Hepatocyte (in vitro differentiated cells): ENCODE measurements at regions not wholly inside any gene's neighbourhood (a gene's known extent, or its start where the extent isn't known, plus 50 kb on each side); places are given as distances from the start of the nearest gene placed in this dataset.
"Not testable (repeated sequence)": the region's sequence is repeated elsewhere in the genome, so short reads cannot be mapped to it uniquely, and the experiment has no call there.

Experiments used
- DNase-seq: peaks from one replicate; pipeline ENCODE4 v3.0.0-alpha.2; 2016; ENCODE audit warnings: low spot score
- H2AFZ ChIP-seq: fragments of 200-600 bp; sonication (generic); 2 replicates; pipeline ENCODE4 v1.6.0; 2016; ENCODE audit warnings: antibody characterized with exemption, mild to moderate bottlenecking
- H3K27ac ChIP-seq: fragments of 200-600 bp; sonication (generic); 2 replicates; pipeline ENCODE4 v1.5.1; 2016; ENCODE audit warnings: mild to moderate bottlenecking
- H3K27me3 ChIP-seq: fragments of 200-600 bp; sonication (generic); 2 replicates; pipeline ENCODE4 v1.6.1; 2016
- H3K36me3 ChIP-seq: fragments of 200-600 bp; sonication (generic); replicated peaks from 2 replicates; pipeline ENCODE4 v1.5.1; 2016; ENCODE audit warnings: low read depth; ENCODE audit not compliant: insufficient read depth
- H3K4me1 ChIP-seq: fragments of 200-600 bp; sonication (generic); 2 replicates; pipeline ENCODE4 v1.5.1; 2016; ENCODE audit warnings: mild to moderate bottlenecking, moderate library complexity; ENCODE audit not compliant: insufficient read depth
- H3K4me2 ChIP-seq: fragments of 200-600 bp; sonication (generic); 2 replicates; pipeline ENCODE4 v1.6.0; 2016
- H3K4me3 ChIP-seq: fragments of 200-600 bp; sonication (generic); 2 replicates; pipeline ENCODE4 v1.5.1; 2016; ENCODE audit warnings: mild to moderate bottlenecking
- H3K79me2 ChIP-seq: fragments of 200-600 bp; sonication (generic); 2 replicates; pipeline ENCODE4 v1.6.0; 2017; ENCODE audit warnings: mild to moderate bottlenecking
- H3K9me2 ChIP-seq: fragments of 200-600 bp; sonication (generic); replicated peaks from 2 replicates; pipeline ENCODE4 v1.6.0; 2017; ENCODE audit warnings: mild to moderate bottlenecking; ENCODE audit not compliant: insufficient read depth
- H3K9me3 ChIP-seq: fragments of 200-600 bp; sonication (generic); 2 replicates; pipeline ENCODE4 v1.5.1; 2016; ENCODE audit warnings: low read depth, mild to moderate bottlenecking
- H4K20me1 ChIP-seq: fragments of 200-600 bp; sonication (generic); 2 replicates; pipeline ENCODE4 v1.6.0; 2016; ENCODE audit warnings: mild to moderate bottlenecking; ENCODE audit not compliant: insufficient read depth, poor library complexity, severe bottlenecking
- EZH2 ChIP-seq: fragments of 200-600 bp; sonication (generic); IDR thresholded peaks from 2 replicates; pipeline ENCODE4 v1.6.1; 2016; ENCODE audit warnings: antibody characterized with exemption, mild to moderate bottlenecking, borderline replicate concordance
- EZH2phosphoT487 ChIP-seq: fragments of 200-600 bp; sonication (generic); IDR thresholded peaks from one replicate; pipeline ENCODE4 v1.6.1; 2018; ENCODE audit warnings: antibody characterized with exemption, mild to moderate bottlenecking, low read depth, moderate library complexity; ENCODE audit not compliant: unreplicated experiment, severe bottlenecking
- WGBS: methylation state at CpG from one replicate; pipeline ENCODE4 v1.1.6; 2016; ENCODE audit warnings: low lambda C conversion rate; ENCODE audit errors: missing lambda C conversion rate; 5-methylcytosine and 5-hydroxymethylcytosine counted together
- TF ChIP-seq, protein P1 (sequence below): fragments of 200-600 bp; sonication (generic); IDR thresholded peaks from 2 replicates; pipeline ENCODE4 v1.5.1; 2016; ENCODE audit warnings: antibody characterized with exemption, mild to moderate bottlenecking; ENCODE audit not compliant: poor library complexity

DNA sequence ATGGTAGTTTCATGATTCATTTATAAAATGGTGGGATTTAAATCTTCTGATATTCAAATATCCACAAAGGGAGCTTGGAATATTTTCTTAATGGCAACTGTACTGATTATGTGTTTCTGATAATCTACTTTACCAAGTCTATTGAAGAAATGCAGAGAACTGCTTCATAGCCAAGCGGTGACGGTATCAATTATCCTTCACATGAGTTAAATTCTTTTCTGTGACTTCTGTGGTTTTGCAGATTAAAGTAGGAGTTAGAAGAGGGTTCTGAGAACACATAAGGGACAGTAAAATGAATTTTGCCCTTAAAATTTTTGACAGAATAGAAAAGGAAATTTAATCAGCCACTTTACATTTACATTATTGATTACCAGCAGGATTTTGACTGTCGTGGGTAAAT is 563.2 kb downstream of the GBE1 start:
- Histone ChIP-seq H3K4me2 (no peak overlapping the region), H3K4me1 (no peaks in the 10 kb centered on the region), H3K4me3 (no peak overlapping the region), H3K9me3 (no peaks in the 10 kb centered on the region), H2AFZ (no peak overlapping the region), H3K27ac (no peak overlapping the region), H3K9me2 (no peaks in the 10 kb centered on the region), H3K36me3 (no peaks in the 10 kb centered on the region), H4K20me1 (no peaks in the 10 kb centered on the region), H3K27me3 (no peaks in the 10 kb centered on the region), H3K79me2 (no peaks in the 10 kb centered on the region)
- WGBS: 76% methylated on average over 3 of the region's 3 CpGs
- TF ChIP-seq EZH2phosphoT487 (no peak), EZH2 (no peak)
- TF ChIP-seq, protein P1, sequence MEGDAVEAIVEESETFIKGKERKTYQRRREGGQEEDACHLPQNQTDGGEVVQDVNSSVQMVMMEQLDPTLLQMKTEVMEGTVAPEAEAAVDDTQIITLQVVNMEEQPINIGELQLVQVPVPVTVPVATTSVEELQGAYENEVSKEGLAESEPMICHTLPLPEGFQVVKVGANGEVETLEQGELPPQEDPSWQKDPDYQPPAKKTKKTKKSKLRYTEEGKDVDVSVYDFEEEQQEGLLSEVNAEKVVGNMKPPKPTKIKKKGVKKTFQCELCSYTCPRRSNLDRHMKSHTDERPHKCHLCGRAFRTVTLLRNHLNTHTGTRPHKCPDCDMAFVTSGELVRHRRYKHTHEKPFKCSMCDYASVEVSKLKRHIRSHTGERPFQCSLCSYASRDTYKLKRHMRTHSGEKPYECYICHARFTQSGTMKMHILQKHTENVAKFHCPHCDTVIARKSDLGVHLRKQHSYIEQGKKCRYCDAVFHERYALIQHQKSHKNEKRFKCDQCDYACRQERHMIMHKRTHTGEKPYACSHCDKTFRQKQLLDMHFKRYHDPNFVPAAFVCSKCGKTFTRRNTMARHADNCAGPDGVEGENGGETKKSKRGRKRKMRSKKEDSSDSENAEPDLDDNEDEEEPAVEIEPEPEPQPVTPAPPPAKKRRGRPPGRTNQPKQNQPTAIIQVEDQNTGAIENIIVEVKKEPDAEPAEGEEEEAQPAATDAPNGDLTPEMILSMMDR: no peak
- DNase-seq: no peak

DNA sequence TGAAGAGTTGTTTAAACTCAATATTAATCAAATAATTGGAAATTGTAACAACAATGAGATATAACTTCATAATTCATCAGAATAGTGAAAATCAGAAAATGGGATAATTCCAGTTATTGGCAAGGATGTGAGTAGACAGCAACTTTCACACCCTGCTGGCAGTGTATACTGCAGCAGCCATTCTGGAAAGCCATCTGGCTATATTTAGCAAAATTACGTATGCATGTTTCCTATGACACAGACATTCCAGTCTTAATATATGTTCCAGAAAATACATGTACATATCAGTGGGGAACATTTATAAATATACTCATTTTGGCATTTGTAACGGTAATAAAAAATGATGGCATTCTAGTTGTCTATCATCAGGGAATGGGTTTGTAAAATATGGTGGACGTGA is 564.1 kb downstream of the GBE1 start:
- no peaks in the 10 kb centered on the region for H4K20me1 ChIP-seq
- H3K27ac ChIP-seq: no peak overlapping the region
- H3K4me1 ChIP-seq: no peaks in the 10 kb centered on the region
- no peak for DNase-seq
- WGBS: 90% methylated on average over 3 of the region's 3 CpGs
- H3K36me3 ChIP-seq: no peaks in the 10 kb centered on the region
- H3K79me2 ChIP-seq: no peaks in the 10 kb centered on the region
- H3K27me3 ChIP-seq: no peaks in the 10 kb centered on the region
- no peak overlapping the region for H3K4me3 ChIP-seq
- no peaks in the 10 kb centered on the region for H3K9me3 ChIP-seq
- H2AFZ ChIP-seq: no peak overlapping the region
- H3K4me2 ChIP-seq: no peak overlapping the region
- TF ChIP-seq EZH2 (no peak), EZH2phosphoT487 (no peak)
- TF ChIP-seq, protein P1: no peak
- H3K9me2 ChIP-seq: no peaks in the 10 kb centered on the region

DNA sequence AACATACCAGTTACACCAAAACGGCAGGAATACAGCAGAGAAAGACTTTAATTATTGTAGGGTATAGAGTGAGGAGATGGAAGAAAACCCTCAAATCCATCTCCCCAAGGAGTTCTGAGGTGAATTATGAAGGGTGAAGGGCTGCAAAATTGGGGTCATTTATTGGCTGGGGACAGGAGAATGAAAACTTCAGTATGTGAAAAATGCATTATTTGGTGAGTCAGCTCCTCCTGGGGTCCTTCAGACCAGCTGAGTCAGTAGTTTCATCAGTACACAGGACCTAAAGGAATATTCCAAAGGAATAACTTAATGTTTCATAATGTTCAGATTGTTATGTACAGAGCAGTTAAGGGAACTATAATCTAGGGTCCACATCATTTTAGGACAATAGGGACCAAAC is 566.0 kb downstream of the GBE1 start:
- Histone ChIP-seq H4K20me1 (no peaks in the 10 kb centered on the region), H3K4me2 (no peak overlapping the region), H3K79me2 (no peaks in the 10 kb centered on the region), H3K4me1 (no peaks in the 10 kb centered on the region), H3K9me3 (no peaks in the 10 kb centered on the region), H3K36me3 (no peaks in the 10 kb centered on the region), H3K27ac (no peak overlapping the region), H3K27me3 (no peaks in the 10 kb centered on the region), H2AFZ (no peak overlapping the region), H3K9me2 (no peaks in the 10 kb centered on the region), H3K4me3 (no peak overlapping the region)
- WGBS: 97% methylated on average over 1 of the region's 1 CpG
- no peak for TF ChIP-seq EZH2phosphoT487
- TF ChIP-seq EZH2: no peak
- TF ChIP-seq, protein P1: no peak
- DNase-seq: no peak

DNA sequence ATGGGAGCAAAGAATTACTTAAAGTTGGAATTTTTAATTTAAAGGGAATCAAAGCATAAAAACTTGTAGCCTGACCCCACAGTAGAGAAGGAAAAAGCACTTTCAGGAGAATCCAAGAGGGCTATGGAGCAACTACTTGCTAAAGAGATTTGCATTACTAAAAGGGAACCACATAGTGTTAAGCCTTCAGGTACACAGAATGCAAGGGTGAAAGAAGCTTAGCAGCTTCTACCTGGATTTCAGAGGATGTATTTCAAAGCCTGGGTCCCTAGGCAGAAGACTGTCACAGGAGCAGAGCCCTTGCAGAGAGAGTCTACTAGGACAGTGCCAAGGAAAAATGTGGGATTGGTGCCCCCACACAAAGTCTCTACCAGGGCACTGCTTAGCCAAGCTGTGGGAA is 575.0 kb downstream of the GBE1 start:
- Histone ChIP-seq H3K9me2 (no peaks in the 10 kb centered on the region), H3K27ac (no peak overlapping the region), H3K4me2 (no peak overlapping the region), H3K27me3 (no peaks in the 10 kb centered on the region), H3K4me3 (no peak overlapping the region), H4K20me1 (no peaks in the 10 kb centered on the region), H3K4me1 (no peaks in the 10 kb centered on the region), H3K36me3 (no peaks in the 10 kb centered on the region), H3K9me3 (no peaks in the 10 kb centered on the region), H2AFZ (no peak overlapping the region), H3K79me2 (no peaks in the 10 kb centered on the region)
- TF ChIP-seq EZH2phosphoT487 (no peak), EZH2 (no peak)
- TF ChIP-seq, protein P1: no peak
- no peak for DNase-seq

DNA sequence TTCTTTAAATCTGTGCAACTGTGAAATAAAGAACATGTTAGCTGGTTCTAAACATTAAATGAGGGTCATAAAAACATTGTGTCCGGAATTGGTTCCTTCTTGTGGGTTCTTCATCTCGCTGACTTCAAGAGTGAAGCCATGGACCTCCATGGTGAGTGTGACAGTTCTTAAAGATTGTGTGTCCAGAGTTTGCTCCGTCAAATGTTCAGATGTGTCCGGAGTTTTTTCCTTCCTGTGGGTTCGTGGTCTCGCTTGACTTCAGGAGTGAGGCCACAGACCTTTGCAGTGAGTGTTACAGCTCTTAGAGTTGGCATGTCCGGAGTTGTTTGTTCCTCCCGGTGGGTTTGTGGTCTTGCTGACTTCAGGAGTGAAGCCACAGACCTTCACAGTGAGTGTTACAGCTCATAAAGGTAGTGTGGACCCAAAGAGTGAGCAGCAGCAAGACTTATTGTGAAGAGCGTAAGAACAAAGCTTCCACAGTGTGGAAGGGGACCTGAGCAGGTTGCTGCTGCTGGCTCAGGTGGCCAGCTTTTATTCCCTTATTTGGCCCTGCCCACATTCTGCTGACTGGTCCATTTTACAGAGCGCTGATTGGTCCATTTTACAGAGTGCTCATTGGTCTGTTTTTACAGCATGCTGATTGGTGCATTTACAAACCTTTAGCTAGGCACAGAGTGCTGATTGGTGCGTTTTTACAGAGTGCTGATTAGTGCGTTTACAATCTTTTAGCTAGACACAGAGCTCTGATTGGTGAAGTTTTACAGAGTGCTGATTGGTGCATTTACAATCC is 579.2 kb downstream of the GBE1 start:
- H3K4me3 ChIP-seq, H4K20me1 ChIP-seq, H3K9me2 ChIP-seq, H3K36me3 ChIP-seq, H3K4me1 ChIP-seq, H3K79me2 ChIP-seq, H2AFZ ChIP-seq, H3K27me3 ChIP-seq, H3K4me2 ChIP-seq, DNase-seq, H3K9me3 ChIP-seq, H3K27ac ChIP-seq: not testable (repeated sequence)
- 92% methylated on average over 12 of the region's 12 CpGs for WGBS
